SK-N-SH (cell line): ENCODE measurements at regions not wholly inside any gene's neighbourhood (a gene's known extent, or its start where the extent isn't known, plus 50 kb on each side); places are given as distances from the start of the nearest gene placed in this dataset.
A peak's percentile ranks its signal among the peaks of the same experiment; 100 is the strongest.

Experiments
- CTCF ChIA-PET: fragments of 300-600, 350-600 bp; formaldehyde crosslinking; extraction: SDS; loops from one replicate; lab custom pipeline; 2021; lab: Yijun Ruan, JAX
- POLR2A ChIA-PET: fragments of 350-600 bp; sonication (Branson Sonifier 250); formaldehyde crosslinking; extraction: SDS; loops from one replicate; lab custom pipeline; 2020; ENCODE audit warnings: antibody characterized with exemption, inconsistent platforms; lab: Yijun Ruan, JAX
- DNase-seq: peaks from one replicate; pipeline ENCODE4 v3.0.0; 2012
- H2AFZ ChIP-seq: fragments of 200-600 bp; sonication (generic); 2 replicates; pipeline ENCODE4 v1.8.1; 2016; ENCODE audit warnings: antibody characterized with exemption, mild to moderate bottlenecking, low read depth
- H3F3A ChIP-seq: fragments of 200-600 bp; sonication (generic); replicated peaks from 2 replicates; pipeline ENCODE3; 2016; ENCODE audit warnings: antibody characterized with exemption, mild to moderate bottlenecking; ENCODE audit not compliant: insufficient read depth
- H3K27ac ChIP-seq, 2 experiments: fragments of 200-500 bp in 1 of 2; fragments of 200-600 bp in 1 of 2; sonication (Bioruptor generic) in 1 of 2; sonication (generic), shearing (Covaris generic) in 1 of 2; 2 replicates each; pipeline versions ENCODE4 v1.5.1 to v1.6.1; 2014 to 2016; ENCODE audit warnings: low read depth in 2 of 2, inconsistent platforms in 1 of 2, low read length in 1 of 2, mild to moderate bottlenecking in 1 of 2, mixed read lengths in 1 of 2
- H3K27me3 ChIP-seq: fragments of 200-600 bp; sonication (generic), shearing (Covaris generic); 2 replicates; pipeline ENCODE4 v1.6.1; 2016; ENCODE audit warnings: mixed run types; ENCODE audit not compliant: insufficient read depth
- H3K36me3 ChIP-seq, 2 experiments: fragments of 200-500 bp in 1 of 2; fragments of 200-600 bp in 1 of 2; sonication (Bioruptor generic) in 1 of 2; sonication (generic) in 1 of 2; replicated peaks in 1 of 2; 2 replicates each; pipeline versions ENCODE3 to v1.5.1; 2014 to 2016; ENCODE audit warnings: low read length in 1 of 2, mild to moderate bottlenecking in 1 of 2; ENCODE audit not compliant: insufficient read depth in 2 of 2, control insufficient read depth in 1 of 2
- H3K4me1 ChIP-seq, 2 experiments: fragments of 200-500 bp in 1 of 2; fragments of 200-600 bp in 1 of 2; sonication (Bioruptor generic) in 1 of 2; sonication (generic), shearing (Covaris generic) in 1 of 2; 2 replicates each; pipeline versions ENCODE4 v1.5.1 to v1.6.1; 2014 to 2016; ENCODE audit warnings: low read depth in 1 of 2, low read length in 1 of 2, mixed run types in 1 of 2; ENCODE audit not compliant: insufficient read depth in 2 of 2, control insufficient read depth in 1 of 2
- H3K4me2 ChIP-seq: fragments of 200-600 bp; sonication (generic), shearing (Covaris generic); 2 replicates; pipeline ENCODE4 v1.6.1; 2017; ENCODE audit warnings: mixed run types
- H3K4me3 ChIP-seq, 2 experiments: fragments of 200-500 bp in 1 of 2; fragments of 200-600 bp in 1 of 2; sonication (Bioruptor generic) in 1 of 2; sonication (generic), shearing (Covaris generic) in 1 of 2; 2 replicates each; pipeline versions ENCODE4 v1.5.1 to v1.8.1; 2014 to 2016; ENCODE audit warnings: low read depth in 2 of 2, inconsistent platforms in 1 of 2, low read length in 1 of 2, mild to moderate bottlenecking in 1 of 2, mixed read lengths in 1 of 2, moderate library complexity in 1 of 2
- H3K79me2 ChIP-seq: fragments of 200-600 bp; sonication (generic); 2 replicates; pipeline ENCODE4 v1.8.1; 2017; ENCODE audit warnings: mild to moderate bottlenecking; ENCODE audit not compliant: insufficient read depth
- H3K9ac ChIP-seq: fragments of 200-600 bp; sonication (generic); 2 replicates; pipeline ENCODE4 v1.6.1; 2017; ENCODE audit warnings: mixed run types
- H3K9me2 ChIP-seq: fragments of 200-600 bp; sonication (generic); 2 replicates; pipeline ENCODE4 v1.6.1; 2017; ENCODE audit warnings: mixed run types
- H3K9me3 ChIP-seq: fragments of 200-600 bp; sonication (generic); 2 replicates; pipeline ENCODE4 v1.6.1; 2017; ENCODE audit warnings: mixed run types, mild to moderate bottlenecking, moderate library complexity
- H4K20me1 ChIP-seq: fragments of 200-600 bp; sonication (generic); 2 replicates; pipeline ENCODE4 v1.6.1; 2017; ENCODE audit warnings: mild to moderate bottlenecking, mixed run types; ENCODE audit not compliant: insufficient read depth
- EP300 ChIP-seq, 2 experiments: IDR thresholded peaks; 2 replicates each; pipeline versions ENCODE4 v1.4.0 to v1.6.1; 2012; ENCODE audit warnings: borderline replicate concordance in 1 of 2, low read depth in 1 of 2, low read length in 1 of 2
- EZH2phosphoT487 ChIP-seq: fragments of 200-600 bp; sonication (generic); IDR thresholded peaks from 2 replicates; pipeline ENCODE4 v1.6.1; 2017; ENCODE audit warnings: low read depth, mixed run types, mild to moderate bottlenecking, antibody characterized with exemption, moderate library complexity, borderline replicate concordance
- GABPA ChIP-seq: IDR thresholded peaks from 2 replicates; pipeline ENCODE4 v1.4.0; 2012; ENCODE audit warnings: low read depth, mild to moderate bottlenecking
- GATA2 ChIP-seq: sonication (generic); formaldehyde crosslinking; IDR thresholded peaks from 2 replicates; pipeline ENCODE4 v1.5.0; 2020; ENCODE audit warnings: mild to moderate bottlenecking, missing genetic modification reagents
- JUND ChIP-seq: IDR thresholded peaks from 2 replicates; pipeline ENCODE4 v1.4.0; 2012
- MEF2A ChIP-seq: IDR thresholded peaks from 2 replicates; pipeline ENCODE4 v1.4.0; 2012; ENCODE audit warnings: low read depth, borderline replicate concordance
- MXI1 ChIP-seq: IDR thresholded peaks from 2 replicates; pipeline ENCODE4 v1.6.1; 2012; ENCODE audit warnings: mild to moderate bottlenecking, low read depth, low read length, improper control_type of control experiment
- NRF1 ChIP-seq: IDR thresholded peaks from 2 replicates; pipeline ENCODE4 v1.6.1; 2012; ENCODE audit warnings: low read depth, mild to moderate bottlenecking, low read length
- RFX5 ChIP-seq: IDR thresholded peaks from 2 replicates; pipeline ENCODE4 v1.6.1; 2012; ENCODE audit warnings: mild to moderate bottlenecking, improper control_type of control experiment, low read length
- RXRA ChIP-seq: IDR thresholded peaks from 2 replicates; pipeline ENCODE4 v1.4.0; 2012; ENCODE audit warnings: low read depth, mild to moderate bottlenecking, borderline replicate concordance
- SIN3A ChIP-seq: IDR thresholded peaks from 2 replicates; pipeline ENCODE4 v1.6.1; 2012; ENCODE audit warnings: low read depth, mild to moderate bottlenecking, low read length, moderate library complexity, borderline replicate concordance
- WGBS: methylation state at CpG from one replicate; pipeline ENCODE4 v1.1.6; 2017; ENCODE audit warnings: low lambda C conversion rate; 5-methylcytosine and 5-hydroxymethylcytosine counted together
- TF ChIP-seq, protein P1 (sequence below): fragments of 150-350 bp; IDR thresholded peaks from 2 replicates; pipeline ENCODE4 v1.6.1; 2016; ENCODE audit warnings: mild to moderate bottlenecking, low read depth, low read length
- TF ChIP-seq, protein P2 (sequence below): fragments of 200-600 bp; sonication (generic); IDR thresholded peaks from 2 replicates; pipeline ENCODE4 v1.6.1; 2017; ENCODE audit warnings: antibody characterized with exemption, mild to moderate bottlenecking, moderate library complexity
- TF ChIP-seq, protein P3 (sequence below): IDR thresholded peaks from 2 replicates; pipeline ENCODE4; 2012
- TF ChIP-seq, protein P4 (sequence below): IDR thresholded peaks from 2 replicates; pipeline ENCODE4 v1.4.0; 2012; ENCODE audit warnings: low read depth
- TF ChIP-seq, protein P5 (sequence below): fragments of 150-350 bp; IDR thresholded peaks from 2 replicates; pipeline ENCODE4 v1.6.1; 2017; ENCODE audit warnings: antibody characterized with exemption, low read length, low read depth, borderline replicate concordance

DNA sequence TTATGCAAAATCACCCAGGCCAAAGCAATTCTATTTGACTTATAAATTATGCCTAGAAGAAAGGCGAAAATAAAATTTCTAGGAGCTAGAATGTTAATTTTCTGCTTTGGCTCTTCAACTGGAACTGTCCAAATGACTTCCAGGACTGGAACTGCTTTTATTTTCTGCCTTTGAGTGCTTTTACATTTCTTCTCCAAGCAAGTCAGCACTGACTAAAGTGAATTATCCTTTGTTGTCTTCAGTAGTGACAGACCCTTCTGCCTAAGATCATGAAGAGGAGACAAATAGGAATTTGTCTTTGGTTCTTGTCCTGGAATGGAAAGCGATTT lies 255.9 kb downstream of the DNAJB9 start:
- Histone ChIP-seq H3K4me3 (no peak overlapping the region; a peak in 1 of 4 replicates), H4K20me1 (no peaks in the 10 kb centered on the region), H3K4me1 (peaks cover 0 to 14% of the 10 kb centered on the region in 2 experiments; a peak in 1 of 4 replicates), H3K4me2 (peak overlapping the region; percentile 22; the same call in 1 of the 2 replicates), H3K27ac (peak overlapping the region in 1 of 2 experiments; percentile 74; a peak in 2 of 4 replicates), H3K9me2 (no peaks in the 10 kb centered on the region), H3K36me3 (no peaks in the 10 kb centered on the region), H3K79me2 (no peaks in the 10 kb centered on the region), H3K27me3 (no peaks in the 10 kb centered on the region), H3K9me3 (no peaks in the 10 kb centered on the region), H2AFZ (no peak overlapping the region), H3K9ac (no peak overlapping the region), H3F3A (no peaks in the 10 kb centered on the region)
- 30% methylated on average over 2 of the region's 2 CpGs for WGBS
- ChIA-PET CTCF (interaction anchor here (1.3 to 1.6 kb wide), 2 partner anchors 10 to 48 kb away, joined by 3 to 6 read pairs; no protein-coding TSS in a partner anchor), POLR2A (no interaction called here)
- no peak for DNase-seq
- TF ChIP-seq RFX5 (no peak), EZH2phosphoT487 (no peak), RXRA (no peak), SIN3A (no peak), MXI1 (no peak), NRF1 (no peak), GATA2 (CRISPR knock-in tag) (no peak), MEF2A (no peak), EP300 (IDR thresholded peaks at IDR 0.05; ENCODE audit: borderline replicate concordance in 1 of 2, low read depth in 1 of 2, low read length in 1 of 2) (no peak), JUND (no peak), GABPA (no peak)
- TF ChIP-seq, protein P1, sequence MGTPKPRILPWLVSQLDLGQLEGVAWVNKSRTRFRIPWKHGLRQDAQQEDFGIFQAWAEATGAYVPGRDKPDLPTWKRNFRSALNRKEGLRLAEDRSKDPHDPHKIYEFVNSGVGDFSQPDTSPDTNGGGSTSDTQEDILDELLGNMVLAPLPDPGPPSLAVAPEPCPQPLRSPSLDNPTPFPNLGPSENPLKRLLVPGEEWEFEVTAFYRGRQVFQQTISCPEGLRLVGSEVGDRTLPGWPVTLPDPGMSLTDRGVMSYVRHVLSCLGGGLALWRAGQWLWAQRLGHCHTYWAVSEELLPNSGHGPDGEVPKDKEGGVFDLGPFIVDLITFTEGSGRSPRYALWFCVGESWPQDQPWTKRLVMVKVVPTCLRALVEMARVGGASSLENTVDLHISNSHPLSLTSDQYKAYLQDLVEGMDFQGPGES, result no peak
- TF ChIP-seq, protein P2, sequence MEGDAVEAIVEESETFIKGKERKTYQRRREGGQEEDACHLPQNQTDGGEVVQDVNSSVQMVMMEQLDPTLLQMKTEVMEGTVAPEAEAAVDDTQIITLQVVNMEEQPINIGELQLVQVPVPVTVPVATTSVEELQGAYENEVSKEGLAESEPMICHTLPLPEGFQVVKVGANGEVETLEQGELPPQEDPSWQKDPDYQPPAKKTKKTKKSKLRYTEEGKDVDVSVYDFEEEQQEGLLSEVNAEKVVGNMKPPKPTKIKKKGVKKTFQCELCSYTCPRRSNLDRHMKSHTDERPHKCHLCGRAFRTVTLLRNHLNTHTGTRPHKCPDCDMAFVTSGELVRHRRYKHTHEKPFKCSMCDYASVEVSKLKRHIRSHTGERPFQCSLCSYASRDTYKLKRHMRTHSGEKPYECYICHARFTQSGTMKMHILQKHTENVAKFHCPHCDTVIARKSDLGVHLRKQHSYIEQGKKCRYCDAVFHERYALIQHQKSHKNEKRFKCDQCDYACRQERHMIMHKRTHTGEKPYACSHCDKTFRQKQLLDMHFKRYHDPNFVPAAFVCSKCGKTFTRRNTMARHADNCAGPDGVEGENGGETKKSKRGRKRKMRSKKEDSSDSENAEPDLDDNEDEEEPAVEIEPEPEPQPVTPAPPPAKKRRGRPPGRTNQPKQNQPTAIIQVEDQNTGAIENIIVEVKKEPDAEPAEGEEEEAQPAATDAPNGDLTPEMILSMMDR, result no peak
- TF ChIP-seq, protein P3, sequence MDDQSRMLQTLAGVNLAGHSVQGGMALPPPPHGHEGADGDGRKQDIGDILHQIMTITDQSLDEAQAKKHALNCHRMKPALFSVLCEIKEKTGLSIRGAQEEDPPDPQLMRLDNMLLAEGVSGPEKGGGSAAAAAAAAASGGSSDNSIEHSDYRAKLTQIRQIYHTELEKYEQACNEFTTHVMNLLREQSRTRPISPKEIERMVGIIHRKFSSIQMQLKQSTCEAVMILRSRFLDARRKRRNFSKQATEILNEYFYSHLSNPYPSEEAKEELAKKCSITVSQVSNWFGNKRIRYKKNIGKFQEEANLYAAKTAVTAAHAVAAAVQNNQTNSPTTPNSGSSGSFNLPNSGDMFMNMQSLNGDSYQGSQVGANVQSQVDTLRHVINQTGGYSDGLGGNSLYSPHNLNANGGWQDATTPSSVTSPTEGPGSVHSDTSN, result no peak
- TF ChIP-seq, protein P4, sequence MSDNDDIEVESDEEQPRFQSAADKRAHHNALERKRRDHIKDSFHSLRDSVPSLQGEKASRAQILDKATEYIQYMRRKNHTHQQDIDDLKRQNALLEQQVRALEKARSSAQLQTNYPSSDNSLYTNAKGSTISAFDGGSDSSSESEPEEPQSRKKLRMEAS, result no peak
- TF ChIP-seq, protein P5, sequence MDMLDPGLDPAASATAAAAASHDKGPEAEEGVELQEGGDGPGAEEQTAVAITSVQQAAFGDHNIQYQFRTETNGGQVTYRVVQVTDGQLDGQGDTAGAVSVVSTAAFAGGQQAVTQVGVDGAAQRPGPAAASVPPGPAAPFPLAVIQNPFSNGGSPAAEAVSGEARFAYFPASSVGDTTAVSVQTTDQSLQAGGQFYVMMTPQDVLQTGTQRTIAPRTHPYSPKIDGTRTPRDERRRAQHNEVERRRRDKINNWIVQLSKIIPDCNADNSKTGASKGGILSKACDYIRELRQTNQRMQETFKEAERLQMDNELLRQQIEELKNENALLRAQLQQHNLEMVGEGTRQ, result no peak
